HG02938 (cell line): ENCODE measurements at regions not wholly inside any gene's neighbourhood (a gene's known extent, or its start where the extent isn't known, plus 50 kb on each side); places are given as distances from the start of the nearest gene placed in this dataset.

Experiments
- ATAC-seq: cut with Tn5 transposase; IDR thresholded peaks from one replicate; pipeline ENCODE4 v1.9.1; 2021; ENCODE audit warnings: mild to moderate bottlenecking, moderate library complexity; ENCODE audit not compliant: unreplicated experiment

- ATAC-seq = no peak
Measured at GRCh38 chr13:22211876-22212275, 541.0 kb downstream of the FGF9 start.

GRCh38 chr13:22212576-22212975 lies 541.7 kb downstream of the FGF9 start:
- ATAC-seq = no peak

GRCh38 chr13:22214184-22214583 lies 543.3 kb downstream of the FGF9 start:
- no peak for ATAC-seq

GRCh38 chr13:22218797-22219196 lies 547.9 kb downstream of the FGF9 start:
- no peak for ATAC-seq

- ATAC-seq = no peak
Measured at GRCh38 chr13:22219709-22220108, 548.8 kb downstream of the FGF9 start.

GRCh38 chr13:22220151-22221135 lies 549.6 kb downstream of the FGF9 start:
- ATAC-seq = no peak

GRCh38 chr13:22223411-22223810 lies 552.5 kb downstream of the FGF9 start:
- ATAC-seq = no peak

GRCh38 chr13:22226086-22226485 lies 555.2 kb downstream of the FGF9 start:
- ATAC-seq = no peak

- no peak for ATAC-seq
Measured at GRCh38 chr13:22227895-22228294, 557.0 kb downstream of the FGF9 start.

- ATAC-seq = no peak
Measured at GRCh38 chr13:22229916-22230315, 559.0 kb downstream of the FGF9 start.

- no peak for ATAC-seq
Measured at GRCh38 chr13:22232186-22232585, 561.3 kb downstream of the FGF9 start.

GRCh38 chr13:22235285-22235949 lies 564.5 kb downstream of the FGF9 start:
- ATAC-seq = no peak

- no peak for ATAC-seq
Measured at GRCh38 chr13:22235950-22236290, 565.0 kb downstream of the FGF9 start.

GRCh38 chr13:22238269-22238668 lies 567.4 kb downstream of the FGF9 start:
- no peak for ATAC-seq

GRCh38 chr13:22240716-22241115 lies 569.8 kb downstream of the FGF9 start:
- no peak for ATAC-seq

GRCh38 chr13:22243469-22244163 lies 572.7 kb downstream of the FGF9 start:
- ATAC-seq = no peak

- ATAC-seq = no peak
Measured at GRCh38 chr13:22252281-22252830, 581.5 kb downstream of the FGF9 start.

- ATAC-seq = no peak
Measured at GRCh38 chr13:22253107-22253506, 582.2 kb downstream of the FGF9 start.

- no peak for ATAC-seq
Measured at GRCh38 chr13:22256111-22256639, 585.3 kb downstream of the FGF9 start.

GRCh38 chr13:22262001-22262885 lies 591.4 kb downstream of the FGF9 start:
- ATAC-seq = no peak
